AG09319 (cell line): ENCODE measurements at regions not wholly inside any gene's neighbourhood (a gene's known extent, or its start where the extent isn't known, plus 50 kb on each side); places are given as distances from the start of the nearest gene placed in this dataset.

Experiments
- DNase-seq: peaks from one replicate; pipeline ENCODE4 v3.0.0-alpha.2; 2010; ENCODE audit warnings: low read depth; ENCODE audit errors: extremely low read depth
- CTCF ChIP-seq: IDR thresholded peaks from 2 replicates; pipeline ENCODE4 v1.5.1; 2011; ENCODE audit warnings: low read depth, mild to moderate bottlenecking, inconsistent platforms, low read length, moderate library complexity

GRCh38 chr13:34070006-34070405 is 252.1 kb downstream of the RFC3 start:
- no peak for DNase-seq
- TF ChIP-seq CTCF, result no peak

- no peak for DNase-seq
- no peak for TF ChIP-seq CTCF
Measured at GRCh38 chr13:34070544-34071303, 252.8 kb downstream of the RFC3 start.

- TF ChIP-seq CTCF, result no peak
- no peak for DNase-seq
Measured at GRCh38 chr13:34076319-34076718, 258.4 kb downstream of the RFC3 start.

- DNase-seq, result peak; percentile 28
- peak; percentile 66 for TF ChIP-seq CTCF
Measured at GRCh38 chr13:34076943-34077703, 259.2 kb downstream of the RFC3 start.

- no peak for TF ChIP-seq CTCF
- no peak for DNase-seq
Measured at GRCh38 chr13:34078334-34078999, 260.5 kb downstream of the RFC3 start.

- TF ChIP-seq CTCF, result no peak
- DNase-seq, result no peak
Measured at GRCh38 chr13:34085204-34085603, 267.3 kb downstream of the RFC3 start.

GRCh38 chr13:34086281-34086680 is 268.3 kb downstream of the RFC3 start:
- DNase-seq, result no peak
- no peak for TF ChIP-seq CTCF
